ENCODE measurements at regions not wholly inside any gene's neighbourhood (a gene's known extent, or its start where the extent isn't known, plus 50 kb on each side); places are given as distances from the start of the nearest gene placed in this dataset.
"Not testable (repeated sequence)": the region's sequence is repeated elsewhere in the genome, so short reads cannot be mapped to it uniquely, and the experiment has no call there.

- DNase-seq (ENCODE audit: low spot score) = no peak
Measured at GRCh38 chr7:113230691-113231090, 112.3 kb upstream of the SMIM30 start.

- DNase-seq (ENCODE audit: low spot score) = no peak
Measured at GRCh38 chr7:113217314-113217713, 99.0 kb upstream of the SMIM30 start.

GRCh38 chr7:113216038-113216437 lies 97.7 kb upstream of the SMIM30 start:
- no peak for DNase-seq (ENCODE audit: low spot score)

GRCh38 chr7:113209449-113210203 lies 91.3 kb upstream of the SMIM30 start:
- DNase-seq (ENCODE audit: low spot score) = no peak

GRCh38 chr7:113207931-113208330 lies 89.6 kb upstream of the SMIM30 start:
- DNase-seq (ENCODE audit: low spot score) = no peak

- DNase-seq (ENCODE audit: low spot score) = no peak
Measured at GRCh38 chr7:113207441-113207840, 89.1 kb upstream of the SMIM30 start.

GRCh38 chr7:113204415-113204814 lies 86.1 kb upstream of the SMIM30 start:
- DNase-seq (ENCODE audit: low spot score) = no peak

GRCh38 chr7:113202284-113202683 lies 83.9 kb upstream of the SMIM30 start:
- DNase-seq (ENCODE audit: low spot score) = no peak

GRCh38 chr7:113200281-113200680 lies 81.9 kb upstream of the SMIM30 start:
- no peak for DNase-seq (ENCODE audit: low spot score)

- DNase-seq (ENCODE audit: low spot score) = peak; percentile 2
Measured at GRCh38 chr7:113199841-113200240, 81.5 kb upstream of the SMIM30 start.

- no peak for DNase-seq (ENCODE audit: low spot score)
Measured at GRCh38 chr7:113199136-113199535, 80.8 kb upstream of the SMIM30 start.

- DNase-seq (ENCODE audit: low spot score) = no peak
Measured at GRCh38 chr7:113198226-113198625, 79.9 kb upstream of the SMIM30 start.

- peak; percentile 8 for DNase-seq (ENCODE audit: low spot score)
Measured at GRCh38 chr7:113197274-113197673, 78.9 kb upstream of the SMIM30 start.

GRCh38 chr7:113188396-113188795 lies 70.0 kb upstream of the SMIM30 start:
- no peak for DNase-seq (ENCODE audit: low spot score)

GRCh38 chr7:113179313-113179712 lies 61.0 kb upstream of the SMIM30 start:
- DNase-seq (ENCODE audit: low spot score) = peak; percentile 1

- no peak for DNase-seq (ENCODE audit: low spot score)
Measured at GRCh38 chr7:113176836-113177235, 58.5 kb upstream of the SMIM30 start.

- not testable (repeated sequence) for DNase-seq (ENCODE audit: low spot score)
Measured at GRCh38 chr7:113176180-113176579, 57.8 kb upstream of the SMIM30 start.

GRCh38 chr7:113175525-113176104 lies 57.3 kb upstream of the SMIM30 start:
- DNase-seq (ENCODE audit: low spot score) = no peak

GRCh38 chr7:113172726-113173125 lies 54.4 kb upstream of the SMIM30 start:
- no peak for DNase-seq (ENCODE audit: low spot score)

- DNase-seq (ENCODE audit: low spot score) = no peak
Measured at GRCh38 chr7:113170591-113170990, 52.2 kb upstream of the SMIM30 start.

Data from hepatic stellate cell (primary cell).